KBM-7 (cell line): ENCODE measurements at regions not wholly inside any gene's neighbourhood (a gene's known extent, or its start where the extent isn't known, plus 50 kb on each side); places are given as distances from the start of the nearest gene placed in this dataset.

Experiments
- DNase-seq: peaks from one replicate; pipeline ENCODE4 v3.0.0-alpha.2; 2015
- in situ Hi-C: fragments of 300-500 bp; cut with MboI; formaldehyde crosslinking; loops from 2 replicates; pipeline ENCODE4 v1.14.3; 2020; ENCODE audit warnings: low sequenced_read_pairs, low pct_unique_long_range_greater_than_20kb, mixed read lengths

DNA sequence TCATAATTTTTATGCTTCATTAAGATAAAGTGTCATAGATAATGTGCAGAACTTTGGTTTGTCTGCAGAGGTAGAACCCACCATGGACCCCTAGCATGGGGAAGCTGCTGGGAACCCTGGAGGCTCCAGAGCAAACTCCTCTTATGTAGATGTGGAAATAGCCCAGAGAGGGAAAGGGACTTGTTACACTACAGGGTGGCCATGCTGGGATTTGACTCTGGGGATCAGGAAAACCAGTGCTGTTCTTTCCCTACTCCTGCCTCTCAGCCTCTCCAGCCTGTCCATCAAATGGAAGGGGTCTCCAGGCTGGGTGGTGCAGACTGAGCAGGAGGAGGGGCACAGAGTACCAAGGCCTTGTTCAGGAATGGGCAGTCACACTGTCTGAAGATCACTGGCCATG, 54.2 kb downstream of the MSX1 start:
- in situ Hi-C loops, result no loop called here
- DNase-seq, result no peak

DNA sequence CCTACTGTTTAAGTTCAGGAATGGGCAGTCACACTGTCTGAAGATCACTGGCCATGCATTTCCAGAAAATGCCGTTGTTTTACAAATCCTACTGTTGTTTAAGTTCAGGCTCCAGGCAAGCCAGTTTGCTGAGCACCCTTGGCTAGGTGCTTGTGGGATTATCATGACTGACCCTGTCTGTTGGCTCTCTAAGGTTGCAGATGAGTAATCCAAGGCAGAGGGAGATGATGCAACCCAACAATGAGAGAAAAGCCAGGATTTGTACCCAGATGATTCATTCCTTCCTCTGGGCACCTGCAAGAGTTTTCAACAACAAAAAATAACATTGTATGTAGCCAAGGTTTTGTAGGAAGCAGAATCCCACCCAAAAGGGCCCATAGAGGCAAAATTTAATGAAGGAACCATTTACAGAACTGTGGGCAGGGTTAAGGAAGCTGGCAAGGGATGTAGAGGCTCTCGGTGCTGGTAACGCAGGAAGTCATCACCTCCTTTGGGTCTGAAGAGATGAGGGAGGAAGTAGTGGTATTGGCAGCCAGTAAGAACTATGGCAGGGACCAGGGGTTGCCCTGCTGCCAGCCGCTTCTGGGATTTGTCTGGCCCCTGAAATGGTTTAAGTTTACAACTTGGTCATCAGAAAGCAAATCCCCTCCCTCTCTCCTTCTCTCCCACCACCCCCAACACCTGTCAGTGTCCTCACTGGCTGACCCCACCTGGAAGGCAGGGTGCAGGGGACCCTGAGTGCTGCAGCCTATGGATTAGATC, 54.8 kb downstream of the MSX1 start:
- in situ Hi-C loops, result no loop called here
- DNase-seq, result no peak

DNA sequence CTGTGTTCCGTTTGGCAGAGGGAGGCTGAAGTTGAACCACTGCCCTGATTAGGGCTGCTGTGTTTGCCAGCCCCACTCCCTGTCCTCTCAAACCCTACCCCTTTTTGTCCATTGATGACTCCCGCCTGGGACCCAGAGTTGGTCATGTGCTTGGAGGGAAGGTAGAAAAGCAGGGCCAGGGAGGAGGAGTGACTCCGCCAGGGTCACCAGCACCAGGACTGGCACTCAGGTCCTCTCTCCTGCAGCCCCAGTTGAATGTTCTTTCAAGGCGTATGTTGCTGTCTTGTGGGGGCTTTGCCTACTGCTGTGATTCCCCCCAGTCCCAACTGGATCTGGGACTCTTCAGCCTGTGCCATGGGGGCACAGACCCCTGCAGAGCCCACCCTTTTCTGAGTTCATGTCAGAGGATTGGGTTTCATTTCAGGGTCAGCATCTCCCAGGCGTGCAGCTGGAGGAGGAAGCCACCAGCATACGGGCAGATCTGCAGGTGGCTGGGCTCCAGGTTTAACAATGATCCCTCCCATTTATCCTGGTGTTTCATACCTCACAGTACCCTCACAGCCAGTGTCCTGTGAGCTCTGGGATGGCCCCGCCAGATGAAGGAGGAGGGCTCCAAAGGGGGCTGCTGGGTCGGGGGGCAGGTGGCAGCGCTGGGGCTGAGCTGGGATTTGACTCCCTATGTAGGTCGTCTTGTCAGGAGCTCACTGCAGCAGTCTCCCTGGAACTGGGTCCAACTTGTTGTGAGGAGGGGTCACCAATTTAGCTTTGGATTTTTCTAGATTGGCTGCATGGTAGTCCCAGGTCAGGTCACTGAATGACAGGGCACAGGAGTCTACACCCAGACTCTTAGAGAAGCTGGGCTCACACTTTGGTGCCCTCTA, 55.7 kb downstream of the MSX1 start:
- in situ Hi-C loops, result no loop called here
- no peak for DNase-seq

DNA sequence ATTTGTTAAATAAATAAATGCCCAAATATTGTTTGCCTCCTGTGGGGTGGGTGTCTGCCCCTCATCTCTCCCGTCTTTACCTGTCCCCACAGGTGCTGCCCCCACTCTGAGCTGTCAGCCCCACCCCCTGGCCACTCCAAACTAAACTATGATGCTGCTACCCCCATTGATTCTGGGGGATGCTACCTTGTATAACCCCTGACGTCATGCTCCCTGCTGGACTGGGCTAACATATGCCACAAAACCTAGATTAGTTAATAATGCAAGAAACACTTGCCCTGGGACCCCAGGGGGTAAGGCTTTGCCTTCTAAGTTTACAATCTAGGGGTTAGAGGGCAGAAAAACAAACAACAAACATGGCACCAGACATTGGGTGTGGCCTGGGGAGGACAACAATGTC, 58.6 kb downstream of the MSX1 start:
- no peak for DNase-seq
- in situ Hi-C loops, result no loop called here

DNA sequence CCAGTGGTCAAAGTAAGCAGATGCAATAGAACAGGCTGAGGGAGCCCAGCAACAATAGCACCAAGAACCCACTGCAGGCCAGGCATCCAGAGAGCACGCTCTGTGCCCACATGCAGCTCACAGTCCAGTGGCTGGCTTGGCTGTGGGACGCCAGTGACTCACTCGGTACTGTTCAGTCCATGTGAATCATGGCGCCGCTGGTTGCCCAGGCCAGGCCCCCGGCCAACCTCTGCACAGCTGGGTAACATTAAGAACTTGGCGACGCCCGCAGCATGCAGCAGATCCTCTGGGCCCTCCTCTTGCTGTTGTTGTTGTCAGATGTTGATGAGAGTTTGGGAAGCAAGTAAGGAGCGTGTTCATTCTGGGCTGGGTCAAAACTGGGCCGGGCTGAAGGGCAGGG, 60.5 kb downstream of the MSX1 start:
- DNase-seq, result no peak
- in situ Hi-C loops, result no loop called here

DNA sequence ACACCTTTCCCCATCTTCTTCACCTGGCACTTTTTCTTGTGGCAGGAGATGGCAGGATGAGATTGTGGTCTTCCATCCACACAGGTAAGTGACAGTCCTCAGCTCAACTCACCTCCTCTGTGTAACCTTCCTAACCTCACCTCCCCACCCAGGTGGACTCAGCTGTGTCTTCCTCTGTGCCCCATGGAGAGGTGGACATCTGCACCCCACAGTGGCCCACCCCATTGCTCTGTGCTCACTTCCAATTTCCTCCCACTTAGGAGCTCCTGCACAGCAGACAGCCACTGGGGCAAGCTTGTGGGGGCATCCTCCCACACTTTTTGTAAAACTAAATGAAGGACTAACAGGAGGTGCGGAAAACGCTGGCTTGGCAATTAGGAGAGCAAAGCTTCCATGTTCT, 61.6 kb downstream of the MSX1 start:
- no peak for DNase-seq
- in situ Hi-C loops, result no loop called here

DNA sequence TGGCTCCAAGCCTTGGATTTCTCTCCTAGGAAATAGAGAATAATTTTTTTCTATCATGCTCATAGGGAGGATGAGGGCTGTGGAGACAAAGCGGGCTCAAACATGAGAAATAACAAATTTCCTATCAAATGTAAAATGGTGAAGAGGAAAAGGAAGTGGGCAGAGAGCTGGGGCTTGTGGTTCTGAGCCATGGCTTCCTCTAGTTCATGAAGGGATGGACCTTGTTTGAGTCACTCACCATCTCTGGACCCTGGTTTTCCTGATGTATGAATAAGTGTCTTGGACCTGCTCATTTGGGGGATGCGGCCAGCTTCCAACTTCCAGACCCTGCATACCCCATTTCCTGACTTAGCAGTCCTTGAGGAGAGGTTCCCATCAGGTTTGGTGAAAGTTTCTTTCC, 63.0 kb downstream of the MSX1 start:
- in situ Hi-C loops, result no loop called here
- DNase-seq, result peak; percentile 30

DNA sequence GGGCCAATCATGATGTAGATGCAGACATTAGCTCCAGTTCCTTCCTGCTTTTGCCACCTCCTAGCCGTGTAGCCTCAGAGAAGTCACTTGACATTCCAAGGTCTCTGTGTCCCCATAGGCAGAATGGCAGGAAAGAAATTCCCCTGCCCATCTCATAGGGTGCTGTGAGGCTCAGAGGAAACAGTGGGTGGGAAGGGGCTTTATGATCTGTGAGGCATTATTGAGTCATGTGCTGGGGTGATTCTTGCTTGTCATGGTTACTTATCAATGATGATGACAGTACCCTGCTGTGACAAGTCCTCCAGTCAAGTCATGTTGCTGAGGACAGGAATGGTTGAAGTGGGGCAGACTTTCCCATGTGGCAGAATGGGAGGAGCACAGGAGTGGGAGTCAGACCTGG, 63.7 kb downstream of the MSX1 start:
- in situ Hi-C loops, result no loop called here
- DNase-seq, result no peak

DNA sequence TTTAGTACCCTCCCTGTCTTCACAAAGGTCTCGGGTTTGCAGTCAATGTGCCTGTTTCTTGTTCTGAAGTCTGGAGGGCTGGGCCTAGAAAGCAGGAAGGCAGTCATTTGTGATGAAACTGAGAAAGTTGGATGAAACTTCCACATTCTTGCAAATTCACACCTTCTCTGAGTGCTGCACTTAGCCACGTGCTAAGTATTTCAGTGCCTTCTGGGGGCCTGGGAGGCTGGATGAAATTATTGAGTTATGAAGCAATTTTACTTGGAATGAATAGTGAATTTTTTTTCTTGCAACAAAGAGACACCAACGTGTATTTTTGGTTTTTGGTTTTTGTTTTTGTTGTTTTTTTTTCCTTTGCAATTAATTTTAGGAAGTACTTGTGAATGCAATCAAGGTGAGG, 71.2 kb downstream of the MSX1 start:
- no peak for DNase-seq
- in situ Hi-C loops, result no loop called here

DNA sequence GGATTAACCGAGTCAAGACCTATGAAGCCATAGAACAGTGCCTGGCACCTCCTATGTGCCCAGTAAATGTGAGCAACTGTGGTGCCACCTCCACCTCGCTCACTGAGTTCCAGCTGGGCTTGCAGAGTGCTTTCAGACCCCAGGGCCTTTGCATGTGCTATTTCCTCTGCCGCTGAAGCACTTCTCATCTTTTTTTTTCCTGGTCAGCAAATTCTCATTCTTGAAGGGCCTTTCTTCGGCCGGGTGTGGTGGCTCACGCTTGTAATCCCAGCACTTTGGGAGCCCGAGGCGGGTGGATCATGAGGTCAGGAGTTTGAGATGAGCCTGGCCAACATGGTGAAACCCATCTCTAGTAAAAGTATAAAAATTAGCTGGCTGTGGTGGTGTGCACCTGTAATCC, 76.5 kb downstream of the MSX1 start:
- in situ Hi-C loops, result no loop called here
- DNase-seq, result no peak

DNA sequence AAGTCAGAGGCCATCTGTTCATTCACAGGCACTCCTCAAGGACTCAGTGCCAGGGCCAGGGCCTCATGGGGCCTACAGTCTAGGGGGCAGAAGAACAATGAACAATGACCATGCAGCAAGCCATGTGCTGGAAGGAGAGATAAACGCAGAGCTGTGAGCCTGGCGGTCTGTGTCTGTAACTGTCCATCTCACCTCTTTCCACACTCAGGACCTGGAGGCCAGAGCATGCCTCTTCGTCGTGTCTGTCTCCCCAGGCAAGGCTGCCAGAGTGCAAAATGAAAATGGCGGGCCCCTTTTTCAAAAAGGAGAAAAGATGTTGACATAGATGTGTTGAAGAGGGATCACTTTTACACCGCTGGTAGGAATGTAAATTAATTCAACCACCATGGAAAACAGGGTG, 78.5 kb downstream of the MSX1 start:
- in situ Hi-C loops, result no loop called here
- DNase-seq, result no peak

DNA sequence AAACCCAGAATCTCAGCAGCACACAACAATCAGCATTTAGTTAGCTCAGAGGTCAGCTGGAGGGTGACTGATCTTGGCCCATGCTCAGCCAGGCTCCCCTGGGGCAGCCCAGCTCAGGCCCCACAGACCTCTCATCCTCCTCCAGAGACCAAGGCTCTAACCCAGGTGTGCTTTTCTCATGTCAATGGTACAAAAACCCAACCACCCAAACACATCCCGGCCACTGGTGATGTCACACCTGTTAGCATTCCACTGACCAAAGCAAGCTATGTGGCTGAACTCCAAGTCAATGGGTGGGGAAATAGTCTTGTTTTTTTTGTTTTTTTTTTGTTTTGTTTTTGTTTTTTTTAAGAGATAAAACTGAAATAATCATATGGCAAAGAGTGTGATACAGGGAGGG, 77.5 kb downstream of the CYTL1 start:
- no peak for DNase-seq
- in situ Hi-C loops, result no loop called here

DNA sequence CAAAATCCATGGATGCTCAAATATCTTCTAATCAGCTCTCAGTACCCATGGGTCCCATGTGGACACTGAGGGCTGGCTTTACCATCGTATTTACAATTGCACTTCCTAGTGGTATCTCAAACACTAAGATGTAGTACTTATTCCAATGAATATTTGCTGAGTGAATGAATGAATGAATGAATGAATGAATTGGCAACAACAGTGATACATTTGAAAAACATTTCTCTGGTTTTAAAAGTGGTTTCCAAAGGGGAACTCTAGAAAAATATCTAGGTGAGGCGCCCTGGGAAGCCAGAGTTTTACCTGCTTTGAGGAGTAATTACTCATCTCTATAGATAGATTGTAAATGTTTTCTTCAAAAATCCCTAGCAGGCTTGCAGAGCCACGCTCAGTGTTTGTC, 76.6 kb downstream of the CYTL1 start:
- in situ Hi-C loops, result no loop called here
- DNase-seq, result no peak

DNA sequence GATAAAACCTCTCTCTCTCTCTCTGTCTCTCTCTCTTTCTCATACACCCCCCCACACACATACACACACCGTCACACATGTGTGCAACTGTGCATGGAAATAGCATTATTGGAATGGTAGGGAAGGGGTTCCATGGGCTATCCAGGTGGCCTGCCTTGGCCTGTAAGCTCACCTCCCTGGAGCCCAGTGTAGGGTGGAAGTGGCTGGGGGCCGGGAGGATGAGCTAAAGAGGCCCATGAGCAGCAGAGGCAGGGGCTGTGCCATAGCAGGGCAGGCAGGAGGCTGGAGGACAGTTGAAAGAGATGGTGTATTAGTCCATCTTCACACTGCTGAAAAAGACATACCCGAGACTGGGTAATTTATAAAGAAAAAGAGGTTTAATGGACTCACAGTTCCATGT, 74.2 kb downstream of the CYTL1 start:
- in situ Hi-C loops, result no loop called here
- DNase-seq, result no peak

DNA sequence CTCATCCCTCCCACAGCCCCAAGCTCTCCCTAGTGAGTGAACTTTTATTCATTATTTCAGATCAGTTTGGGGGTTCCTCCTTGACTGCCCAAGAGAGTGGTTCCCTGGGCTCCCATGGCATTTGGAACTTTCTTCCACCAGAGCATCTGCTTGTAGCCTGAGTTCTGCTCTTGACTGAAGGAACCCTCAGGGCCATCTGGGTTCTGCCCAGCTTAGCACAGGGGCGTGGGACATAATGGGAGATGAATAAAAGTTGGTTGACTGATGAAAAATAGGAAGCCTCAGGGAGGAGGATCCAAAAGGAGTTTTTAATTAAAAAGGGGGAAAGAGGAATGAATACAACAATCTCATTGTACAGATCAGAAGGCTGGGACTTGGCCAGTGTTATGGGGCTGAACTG, 73.4 kb downstream of the CYTL1 start:
- in situ Hi-C loops, result no loop called here
- DNase-seq, result no peak

DNA sequence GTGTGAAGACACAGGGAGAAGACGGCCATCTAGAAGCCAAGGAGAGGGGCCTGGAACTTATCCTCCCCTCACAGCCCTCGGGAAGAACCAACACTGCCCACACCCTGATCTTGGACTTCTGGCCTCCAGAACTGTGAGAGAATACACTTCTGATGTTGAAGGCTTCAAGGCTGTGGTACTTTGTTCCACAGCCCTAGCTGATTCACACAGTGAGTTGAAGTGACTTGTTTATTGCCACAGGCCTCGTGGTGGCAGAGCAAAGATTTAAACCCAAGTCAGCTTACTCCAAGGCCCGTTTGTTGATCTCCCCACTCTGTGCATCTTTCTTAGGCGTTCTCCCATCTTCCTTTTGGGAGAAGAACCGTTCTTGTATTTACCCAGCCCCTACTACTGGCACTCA, 72.8 kb downstream of the CYTL1 start:
- in situ Hi-C loops, result no loop called here
- no peak for DNase-seq

DNA sequence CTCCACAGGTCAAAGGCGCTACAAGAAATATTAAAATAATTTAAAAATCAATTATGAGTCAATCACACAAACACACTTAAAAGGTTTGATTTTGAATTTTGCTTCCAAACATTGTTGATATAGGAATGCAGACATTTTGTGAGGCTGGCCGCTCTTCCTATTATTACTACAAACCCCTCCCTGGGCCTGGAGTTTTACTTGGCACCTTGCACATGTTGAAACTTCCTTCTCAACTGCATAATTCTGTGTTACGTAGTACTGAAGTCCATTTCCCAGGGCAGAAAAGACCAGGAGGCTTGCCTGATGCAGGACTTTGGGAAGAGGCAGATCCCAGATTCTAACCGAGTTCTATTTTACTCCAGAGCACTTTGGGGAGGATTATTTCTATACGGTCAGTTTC, 71.5 kb downstream of the CYTL1 start:
- DNase-seq, result no peak

DNA sequence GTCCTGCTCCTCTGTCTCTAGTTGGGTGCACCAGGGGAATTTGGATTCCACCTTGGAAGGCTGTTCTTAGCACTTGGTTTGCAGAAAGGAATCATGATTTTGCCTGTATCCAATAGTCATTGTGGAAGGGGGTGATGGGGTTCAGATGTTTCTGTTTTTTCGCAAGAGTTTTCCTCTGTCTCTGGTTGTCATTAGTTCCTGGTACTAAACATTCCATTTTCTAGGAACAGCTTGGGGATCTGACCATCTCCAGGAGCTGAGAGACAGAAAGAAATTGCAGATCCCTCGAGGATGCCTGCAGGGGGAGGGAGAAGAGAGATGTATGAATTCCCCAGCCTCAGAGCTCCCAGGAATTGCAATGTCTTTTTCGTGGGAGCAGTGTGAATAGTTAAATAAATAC, 70.9 kb downstream of the CYTL1 start:
- DNase-seq, result no peak
- in situ Hi-C loops, result no loop called here

More for the DNA sequence above, 71.5 kb downstream of the CYTL1 start:
- in situ Hi-C loops, result no loop called here

DNA sequence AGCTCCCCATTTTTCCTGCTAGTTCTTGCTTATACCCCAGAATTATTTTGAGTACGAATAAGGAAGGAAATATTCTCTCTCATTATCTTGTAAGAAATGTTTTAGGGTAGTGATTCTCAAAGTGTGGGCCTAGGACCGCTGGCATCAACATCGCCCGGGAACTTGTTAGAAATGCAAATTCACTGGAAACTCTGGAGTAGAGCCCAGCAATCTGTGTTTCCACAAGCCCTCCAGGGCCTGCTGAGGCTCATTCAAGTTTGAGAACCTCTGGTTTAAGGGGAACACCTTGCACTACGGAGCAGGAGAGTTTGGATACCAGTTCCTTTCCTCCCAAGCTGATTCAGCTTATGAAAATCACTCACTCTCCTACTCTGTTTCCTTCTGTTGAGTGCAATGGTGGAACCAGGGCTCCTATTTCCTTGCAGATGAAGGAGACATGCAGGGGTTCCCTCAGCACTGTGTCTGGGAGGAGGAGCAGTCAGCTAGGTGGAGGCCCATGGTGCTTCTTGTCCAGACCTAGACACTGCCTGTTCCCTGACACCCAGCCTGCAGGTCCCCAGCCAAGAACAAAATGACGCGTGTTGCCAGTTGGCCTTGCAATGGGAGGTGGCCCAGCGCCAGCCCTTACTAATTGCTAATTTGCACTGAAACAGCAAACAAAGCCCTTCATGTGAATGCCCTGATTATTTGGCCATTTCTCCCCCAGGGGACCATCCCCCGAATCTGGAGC, 68.5 kb downstream of the CYTL1 start:
- in situ Hi-C loops, result no loop called here
- no peak for DNase-seq

DNA sequence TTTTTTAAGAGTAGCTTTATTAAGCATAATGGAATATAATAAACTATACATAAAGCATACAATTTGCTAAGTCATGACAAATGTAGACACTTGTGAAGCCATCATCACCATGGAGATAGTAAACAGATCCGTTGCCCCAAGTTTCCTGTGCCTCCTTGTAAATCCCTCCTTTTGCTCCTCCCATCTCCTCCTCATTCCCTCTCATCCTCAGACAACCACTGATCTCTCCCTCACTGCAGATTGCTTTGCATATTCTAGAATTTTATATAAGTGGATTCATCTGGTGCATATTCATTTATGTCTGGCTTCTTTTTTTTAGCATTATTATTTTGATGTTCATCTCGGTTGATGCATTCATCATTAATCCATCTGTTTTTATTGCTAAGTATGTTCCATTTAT, 67.0 kb downstream of the CYTL1 start:
- in situ Hi-C loops, result no loop called here

More for the DNA sequence above, 67.0 kb downstream of the CYTL1 start:
- DNase-seq, result no peak
